Muscle layer of duodenum (tissue), 2 donors: ENCODE measurements at regions not wholly inside any gene's neighbourhood (a gene's known extent, or its start where the extent isn't known, plus 50 kb on each side); places are given as distances from the start of the nearest gene placed in this dataset.
"Not testable (repeated sequence)": the region's sequence is repeated elsewhere in the genome, so short reads cannot be mapped to it uniquely, and the experiment has no call there.

Experiments
- H3K27ac ChIP-seq: one replicate; pipeline ENCODE4 v1.7.0; 2013; ENCODE audit warnings: mild to moderate bottlenecking, low read length
- H3K27me3 ChIP-seq: one replicate; pipeline ENCODE4 v1.7.0; 2013; ENCODE audit warnings: low read depth, mild to moderate bottlenecking, control low read depth, low read length
- H3K36me3 ChIP-seq, 2 donors: one replicate each; pipeline ENCODE4 v1.7.0; 2013; ENCODE audit warnings: low read length in 2 of 2, control low read depth in 1 of 2, mild to moderate bottlenecking in 1 of 2; ENCODE audit not compliant: insufficient read depth in 2 of 2, control insufficient read depth in 1 of 2
- H3K4me1 ChIP-seq, 2 donors: one replicate each; pipeline ENCODE4 v1.7.0; 2013; ENCODE audit warnings: low read length in 2 of 2, mild to moderate bottlenecking in 2 of 2, control low read depth in 1 of 2, moderate library complexity in 1 of 2; ENCODE audit not compliant: insufficient read depth in 2 of 2, control insufficient read depth in 1 of 2
- H3K4me3 ChIP-seq, 2 donors: one replicate each; pipeline ENCODE4 v1.7.0; 2013; ENCODE audit warnings: low read length in 2 of 2, low read depth in 1 of 2, mild to moderate bottlenecking in 1 of 2
- H3K9me3 ChIP-seq, 2 donors: one replicate each; pipeline ENCODE4 v1.7.0; 2013; ENCODE audit warnings: low read length in 2 of 2, control low read depth in 1 of 2, mild to moderate bottlenecking in 1 of 2; ENCODE audit not compliant: control insufficient read depth in 1 of 2
- donor health status: healthy.

GRCh38 chr18:55685638-55686037 lies 97.6 kb upstream of the TCF4 start:
- Histone ChIP-seq H3K27ac (no peak overlapping the region), H3K27me3 (no peaks in the 10 kb centered on the region), H3K9me3 (no peaks in the 10 kb centered on the region), H3K4me3 (no peak overlapping the region), H3K36me3 (no peaks in the 10 kb centered on the region), H3K4me1 (no peaks in the 10 kb centered on the region)

- no peaks in the 10 kb centered on the region for H3K27me3 ChIP-seq
- no peaks in the 10 kb centered on the region for H3K9me3 ChIP-seq
- no peak overlapping the region for H3K4me3 ChIP-seq
- H3K36me3 ChIP-seq = no peaks in the 10 kb centered on the region
- no peaks in the 10 kb centered on the region for H3K4me1 ChIP-seq
- no peak overlapping the region for H3K27ac ChIP-seq
Observed at GRCh38 chr18:55672574-55673361, 84.8 kb upstream of the TCF4 start.

GRCh38 chr18:55665506-55665905 lies 77.5 kb upstream of the TCF4 start:
- no peaks in the 10 kb centered on the region for H3K36me3 ChIP-seq
- H3K4me3 ChIP-seq = no peak overlapping the region
- H3K27ac ChIP-seq = no peak overlapping the region
- H3K27me3 ChIP-seq = no peaks in the 10 kb centered on the region
- H3K9me3 ChIP-seq = no peaks in the 10 kb centered on the region
- H3K4me1 ChIP-seq = no peaks in the 10 kb centered on the region

GRCh38 chr18:55664758-55665400 lies 76.9 kb upstream of the TCF4 start:
- not testable (repeated sequence) for H3K4me1 ChIP-seq, H3K4me3 ChIP-seq, H3K36me3 ChIP-seq, H3K27ac ChIP-seq, H3K27me3 ChIP-seq, H3K9me3 ChIP-seq

- no peaks in the 10 kb centered on the region for H3K9me3 ChIP-seq
Observed at GRCh38 chr18:55663891-55664290, 75.9 kb upstream of the TCF4 start.

GRCh38 chr18:55658598-55658997 lies 70.6 kb upstream of the TCF4 start:
- H3K27ac ChIP-seq = no peak overlapping the region
- H3K9me3 ChIP-seq = no peaks in the 10 kb centered on the region
- no peaks in the 10 kb centered on the region for H3K4me1 ChIP-seq

More at GRCh38 chr18:55663891-55664290, 75.9 kb upstream of the TCF4 start:
- no peaks in the 10 kb centered on the region for H3K36me3 ChIP-seq
- H3K4me1 ChIP-seq = no peaks in the 10 kb centered on the region
- H3K27ac ChIP-seq = no peak overlapping the region
- no peak overlapping the region for H3K4me3 ChIP-seq
- no peaks in the 10 kb centered on the region for H3K27me3 ChIP-seq

GRCh38 chr18:55657572-55658331 lies 69.8 kb upstream of the TCF4 start:
- no peaks in the 10 kb centered on the region for H3K9me3 ChIP-seq
- no peak overlapping the region for H3K27ac ChIP-seq
- H3K27me3 ChIP-seq = no peaks in the 10 kb centered on the region
- H3K4me1 ChIP-seq = no peaks in the 10 kb centered on the region
- no peaks in the 10 kb centered on the region for H3K36me3 ChIP-seq
- H3K4me3 ChIP-seq = no peak overlapping the region

More at GRCh38 chr18:55658598-55658997, 70.6 kb upstream of the TCF4 start:
- Histone ChIP-seq H3K27me3 (no peaks in the 10 kb centered on the region), H3K4me3 (no peak overlapping the region), H3K36me3 (no peaks in the 10 kb centered on the region)

GRCh38 chr18:55654986-55655385 lies 67.0 kb upstream of the TCF4 start:
- H3K4me1 ChIP-seq = no peaks in the 10 kb centered on the region
- no peaks in the 10 kb centered on the region for H3K9me3 ChIP-seq
- H3K36me3 ChIP-seq = no peaks in the 10 kb centered on the region
- H3K27me3 ChIP-seq = no peaks in the 10 kb centered on the region
- no peak overlapping the region for H3K4me3 ChIP-seq
- no peak overlapping the region for H3K27ac ChIP-seq

GRCh38 chr18:55651236-55651635 lies 63.2 kb upstream of the TCF4 start:
- Histone ChIP-seq H3K4me1 (no peaks in the 10 kb centered on the region), H3K4me3 (no peak overlapping the region), H3K27ac (no peak overlapping the region), H3K36me3 (no peaks in the 10 kb centered on the region), H3K27me3 (no peaks in the 10 kb centered on the region), H3K9me3 (no peaks in the 10 kb centered on the region)

GRCh38 chr18:55650363-55650870 lies 62.4 kb upstream of the TCF4 start:
- Histone ChIP-seq H3K9me3 (no peaks in the 10 kb centered on the region), H3K4me1 (no peaks in the 10 kb centered on the region), H3K27ac (no peak overlapping the region), H3K36me3 (no peaks in the 10 kb centered on the region), H3K4me3 (no peak overlapping the region), H3K27me3 (no peaks in the 10 kb centered on the region)

GRCh38 chr18:55647331-55647730 lies 59.3 kb upstream of the TCF4 start:
- Histone ChIP-seq H3K36me3 (no peaks in the 10 kb centered on the region), H3K4me1 (no peaks in the 10 kb centered on the region), H3K27me3 (no peaks in the 10 kb centered on the region), H3K9me3 (peaks cover 0 to 4% of the 10 kb centered on the region in 2 donors), H3K27ac (no peak overlapping the region), H3K4me3 (no peak overlapping the region)
